ENCODE measurements at regions not wholly inside any gene's neighbourhood (a gene's known extent, or its start where the extent isn't known, plus 50 kb on each side); places are given as distances from the start of the nearest gene placed in this dataset.

GRCh38 chr11:127607487-127608085 is 607.0 kb upstream of the KIRREL3 start:
- no peaks in the 10 kb centered on the region for H3K4me1 Mint-ChIP-seq (ENCODE audit: low read depth in 2 of 2)
- H3K4me3 Mint-ChIP-seq = no peak overlapping the region
- H3K27ac Mint-ChIP-seq = no peak overlapping the region
- H3K36me3 Mint-ChIP-seq = no peaks in the 10 kb centered on the region
- no peak for ATAC-seq
- DNase-seq (ENCODE audit: low spot score) = no peak
- H3K9me3 Mint-ChIP-seq = no peaks in the 10 kb centered on the region
- no peaks in the 10 kb centered on the region for H3K27me3 Mint-ChIP-seq

- Mint-ChIP-seq H3K4me1 (ENCODE audit: low read depth in 2 of 2) (no peaks in the 10 kb centered on the region), H3K9me3 (no peaks in the 10 kb centered on the region), H3K4me3 (no peak overlapping the region), H3K36me3 (no peaks in the 10 kb centered on the region), H3K27ac (no peak overlapping the region), H3K27me3 (peaks cover 0 to 2% of the 10 kb centered on the region in 2 donors)
- DNase-seq (ENCODE audit: low spot score) (no peak), ATAC-seq (no peak)
Observed at GRCh38 chr11:127601578-127601977, 601.0 kb upstream of the KIRREL3 start.

DNA sequence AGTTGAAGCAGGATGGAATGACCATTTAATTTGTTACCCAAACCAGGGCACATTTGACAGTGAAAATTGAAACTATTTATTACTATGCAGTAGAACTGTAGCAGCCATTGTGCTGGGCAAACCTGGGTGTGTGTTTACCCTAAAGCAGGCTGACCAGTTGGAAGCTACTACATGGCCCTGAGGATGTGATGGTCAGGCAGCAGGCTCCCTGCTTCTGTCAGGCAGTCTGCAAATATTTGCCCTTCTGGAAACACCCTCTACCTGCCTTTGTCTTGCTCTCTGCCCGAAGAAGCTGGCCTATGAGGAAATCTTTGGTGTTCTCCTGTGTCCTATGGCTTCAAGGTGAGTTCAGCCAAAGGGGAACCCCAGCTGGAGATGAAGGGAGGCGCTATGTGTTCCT is 600.1 kb upstream of the KIRREL3 start:
- peaks cover 0 to 2% of the 10 kb centered on the region in 2 donors for H3K27me3 Mint-ChIP-seq
- no peaks in the 10 kb centered on the region for H3K36me3 Mint-ChIP-seq
- DNase-seq (ENCODE audit: low spot score) = no peak
- H3K9me3 Mint-ChIP-seq = no peaks in the 10 kb centered on the region
- H3K27ac Mint-ChIP-seq = no peak overlapping the region
- no peak overlapping the region for H3K4me3 Mint-ChIP-seq
- ATAC-seq = no peak
- no peaks in the 10 kb centered on the region for H3K4me1 Mint-ChIP-seq (ENCODE audit: low read depth in 2 of 2)

DNA sequence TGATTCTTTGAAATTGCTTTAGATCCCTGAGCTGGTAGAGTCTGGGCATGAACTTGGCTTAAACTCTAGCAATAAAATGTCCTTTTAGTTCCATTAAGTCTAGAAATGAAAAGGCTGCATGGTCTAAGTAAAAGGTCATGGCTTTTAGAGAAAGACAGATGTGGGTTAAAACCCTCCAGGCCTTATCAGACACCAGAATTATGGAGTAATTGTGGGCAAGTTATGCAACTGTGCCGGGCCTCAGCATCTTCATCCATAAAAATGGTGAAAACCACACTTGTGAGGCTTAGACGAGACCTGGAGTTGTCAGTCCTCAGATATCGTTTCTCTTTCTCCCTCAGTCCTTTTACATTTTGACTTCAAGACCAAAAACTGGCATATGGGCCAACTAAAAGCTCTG is 597.9 kb upstream of the KIRREL3 start:
- no peak overlapping the region for H3K4me3 Mint-ChIP-seq
- ATAC-seq (no peak), DNase-seq (ENCODE audit: low spot score) (no peak)
- no peaks in the 10 kb centered on the region for H3K36me3 Mint-ChIP-seq
- H3K4me1 Mint-ChIP-seq (ENCODE audit: low read depth in 2 of 2) = no peaks in the 10 kb centered on the region
- peaks cover 0 to 2% of the 10 kb centered on the region in 2 donors for H3K27me3 Mint-ChIP-seq
- no peak overlapping the region for H3K27ac Mint-ChIP-seq
- no peaks in the 10 kb centered on the region for H3K9me3 Mint-ChIP-seq

DNA sequence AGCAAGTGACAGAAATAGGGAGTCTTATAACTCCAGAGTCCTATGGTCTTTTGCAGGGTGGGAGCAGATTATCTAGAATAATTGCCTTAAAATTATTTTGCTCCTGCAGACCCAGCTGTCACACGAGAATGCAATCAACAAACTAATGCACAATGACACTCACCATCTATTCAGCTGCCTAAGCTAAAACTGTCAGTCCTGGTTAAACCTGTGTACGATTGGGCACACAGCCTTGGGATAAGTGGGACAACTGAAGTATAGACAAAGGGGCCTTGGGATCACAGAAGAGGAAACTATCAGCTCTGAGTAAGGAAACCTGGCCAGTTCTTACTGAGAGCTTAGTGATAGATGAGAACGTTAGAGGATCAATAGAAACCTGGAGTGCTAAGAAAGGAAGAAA is 595.9 kb upstream of the KIRREL3 start:
- DNase-seq (ENCODE audit: low spot score) (no peak), ATAC-seq (no peak)
- Mint-ChIP-seq H3K4me3 (no peak overlapping the region), H3K36me3 (no peaks in the 10 kb centered on the region), H3K4me1 (ENCODE audit: low read depth in 2 of 2) (no peaks in the 10 kb centered on the region), H3K27ac (no peak overlapping the region), H3K9me3 (no peaks in the 10 kb centered on the region), H3K27me3 (peaks cover 0 to 2% of the 10 kb centered on the region in 2 donors)

- H3K4me1 Mint-ChIP-seq (ENCODE audit: low read depth in 2 of 2) = no peaks in the 10 kb centered on the region
- no peak for ATAC-seq
Observed at GRCh38 chr11:127592371-127592770, 591.8 kb upstream of the KIRREL3 start.

DNA sequence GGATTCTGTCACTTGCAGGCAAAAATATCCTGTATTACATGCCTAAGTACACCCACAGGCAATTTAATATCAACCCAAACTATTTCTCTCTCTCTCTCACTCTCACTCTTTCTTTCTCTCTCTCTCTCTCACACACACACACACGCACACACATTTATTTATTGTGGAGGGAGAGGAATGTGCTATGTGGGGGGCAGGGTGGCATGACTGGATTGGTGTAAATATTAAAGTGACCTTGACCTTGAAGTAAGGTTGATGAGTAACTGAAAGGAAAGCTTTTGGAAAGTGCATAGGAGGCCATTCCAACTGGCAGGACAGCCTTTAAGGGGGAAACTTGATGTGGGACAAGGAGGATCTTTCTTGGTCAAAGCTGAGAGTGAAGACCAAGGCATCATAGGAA is 589.7 kb upstream of the KIRREL3 start:
- DNase-seq (ENCODE audit: low spot score) (no peak), ATAC-seq (no peak)
- Mint-ChIP-seq H3K27me3 (no peaks in the 10 kb centered on the region), H3K36me3 (no peaks in the 10 kb centered on the region), H3K27ac (no peak overlapping the region), H3K4me1 (ENCODE audit: low read depth in 2 of 2) (no peaks in the 10 kb centered on the region), H3K9me3 (no peaks in the 10 kb centered on the region), H3K4me3 (no peak overlapping the region)

More at GRCh38 chr11:127592371-127592770, 591.8 kb upstream of the KIRREL3 start:
- Mint-ChIP-seq H3K4me3 (no peak overlapping the region), H3K36me3 (no peaks in the 10 kb centered on the region), H3K27me3 (no peaks in the 10 kb centered on the region), H3K27ac (no peak overlapping the region), H3K9me3 (no peaks in the 10 kb centered on the region)
- no peak for DNase-seq (ENCODE audit: low spot score)

DNA sequence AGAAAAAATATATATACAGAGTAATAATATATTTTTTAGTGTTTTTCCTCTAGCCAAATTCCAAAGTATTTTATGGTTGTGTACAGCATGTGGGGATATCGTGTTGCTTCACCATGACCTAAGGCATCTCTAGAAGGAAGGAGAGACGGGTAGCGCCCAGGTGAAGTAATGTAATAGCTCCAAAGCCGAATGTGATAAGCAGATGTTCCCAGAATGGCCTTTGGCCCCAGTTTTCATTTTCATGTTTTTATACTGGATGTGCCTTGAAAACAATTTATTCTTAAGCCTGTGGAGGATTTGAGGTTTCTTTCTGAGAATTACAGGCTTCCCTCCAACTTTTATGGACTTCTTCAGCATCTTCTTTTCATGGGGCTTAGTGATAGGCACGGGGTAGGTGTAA is 587.9 kb upstream of the KIRREL3 start:
- Mint-ChIP-seq H3K4me1 (ENCODE audit: low read depth in 2 of 2) (no peaks in the 10 kb centered on the region), H3K27me3 (no peaks in the 10 kb centered on the region), H3K36me3 (no peaks in the 10 kb centered on the region), H3K9me3 (peaks cover 2% of the 10 kb centered on the region), H3K27ac (no peak overlapping the region), H3K4me3 (no peak overlapping the region)
- no peak for ATAC-seq
- DNase-seq (ENCODE audit: low spot score) = no peak

DNA sequence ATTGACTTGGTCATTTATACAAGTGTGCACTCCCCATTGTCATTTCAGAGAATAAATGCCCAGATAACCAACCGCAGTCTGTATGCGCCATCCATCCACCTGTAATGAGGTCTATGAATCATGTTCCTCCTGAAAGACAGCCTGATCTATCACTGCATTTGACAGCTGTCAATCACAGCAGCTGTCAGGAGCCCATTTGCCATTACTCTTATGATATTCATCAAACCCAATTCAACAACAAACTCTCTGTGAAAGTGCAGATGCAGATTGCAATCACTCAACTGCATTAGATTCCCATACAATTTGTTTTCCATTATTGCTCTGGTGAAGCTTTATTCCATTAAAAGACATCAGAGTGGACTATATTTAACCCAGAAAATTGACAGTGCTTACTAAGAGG is 586.9 kb upstream of the KIRREL3 start:
- DNase-seq (ENCODE audit: low spot score) (no peak), ATAC-seq (no peak)
- Mint-ChIP-seq H3K36me3 (no peaks in the 10 kb centered on the region), H3K9me3 (peaks cover 6% of the 10 kb centered on the region), H3K4me3 (no peak overlapping the region), H3K4me1 (ENCODE audit: low read depth in 2 of 2) (no peaks in the 10 kb centered on the region), H3K27me3 (no peaks in the 10 kb centered on the region), H3K27ac (no peak overlapping the region)

GRCh38 chr11:127576210-127576609 is 575.6 kb upstream of the KIRREL3 start:
- H3K9me3 Mint-ChIP-seq = no peaks in the 10 kb centered on the region
- H3K27me3 Mint-ChIP-seq = no peaks in the 10 kb centered on the region
- H3K4me1 Mint-ChIP-seq (ENCODE audit: low read depth in 2 of 2) = no peaks in the 10 kb centered on the region
- no peaks in the 10 kb centered on the region for H3K36me3 Mint-ChIP-seq
- ATAC-seq = no peak
- H3K27ac Mint-ChIP-seq = no peak overlapping the region
- H3K4me3 Mint-ChIP-seq = no peak overlapping the region
- no peak for DNase-seq (ENCODE audit: low spot score)

GRCh38 chr11:127574478-127574877 is 573.9 kb upstream of the KIRREL3 start:
- no peaks in the 10 kb centered on the region for H3K4me1 Mint-ChIP-seq (ENCODE audit: low read depth in 2 of 2)
- no peak overlapping the region for H3K27ac Mint-ChIP-seq
- H3K9me3 Mint-ChIP-seq = no peaks in the 10 kb centered on the region
- no peak for ATAC-seq
- H3K27me3 Mint-ChIP-seq = no peaks in the 10 kb centered on the region
- no peaks in the 10 kb centered on the region for H3K36me3 Mint-ChIP-seq
- H3K4me3 Mint-ChIP-seq = no peak overlapping the region
- no peak for DNase-seq (ENCODE audit: low spot score)

DNA sequence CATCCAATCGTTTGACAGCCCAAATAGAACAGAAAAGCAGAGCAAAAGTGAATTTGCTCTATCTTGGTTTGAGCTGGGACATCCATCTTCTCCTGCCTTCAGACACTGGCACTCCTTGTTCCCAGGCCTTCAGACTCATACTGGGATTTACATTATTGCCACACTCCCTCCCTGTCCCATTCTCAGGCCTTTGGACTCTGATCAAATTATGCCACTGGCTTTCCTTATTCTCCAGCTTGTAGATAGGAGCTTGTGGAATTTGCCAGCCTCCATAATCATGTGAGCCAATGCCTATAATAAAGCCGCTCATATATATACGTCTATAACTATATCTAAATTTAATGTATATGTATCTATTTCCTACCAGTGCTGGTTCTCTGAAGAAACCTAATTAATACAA is 568.3 kb upstream of the KIRREL3 start:
- H3K27ac Mint-ChIP-seq = no peak overlapping the region
- H3K27me3 Mint-ChIP-seq = no peaks in the 10 kb centered on the region
- ATAC-seq (no peak), DNase-seq (ENCODE audit: low spot score) (no peak)
- no peaks in the 10 kb centered on the region for H3K4me1 Mint-ChIP-seq (ENCODE audit: low read depth in 2 of 2)
- H3K9me3 Mint-ChIP-seq = no peaks in the 10 kb centered on the region
- H3K36me3 Mint-ChIP-seq = no peaks in the 10 kb centered on the region
- no peak overlapping the region for H3K4me3 Mint-ChIP-seq

GRCh38 chr11:127567237-127567932 is 566.8 kb upstream of the KIRREL3 start:
- H3K27ac Mint-ChIP-seq = no peak overlapping the region
- no peaks in the 10 kb centered on the region for H3K9me3 Mint-ChIP-seq
- H3K4me1 Mint-ChIP-seq (ENCODE audit: low read depth in 2 of 2) = no peaks in the 10 kb centered on the region
- H3K36me3 Mint-ChIP-seq = no peaks in the 10 kb centered on the region
- DNase-seq (ENCODE audit: low spot score) (no peak), ATAC-seq (no peak)
- H3K27me3 Mint-ChIP-seq = no peaks in the 10 kb centered on the region
- H3K4me3 Mint-ChIP-seq = no peak overlapping the region

- Mint-ChIP-seq H3K27me3 (no peaks in the 10 kb centered on the region), H3K9me3 (no peaks in the 10 kb centered on the region), H3K4me3 (no peak overlapping the region), H3K36me3 (no peaks in the 10 kb centered on the region), H3K27ac (no peak overlapping the region), H3K4me1 (ENCODE audit: low read depth in 2 of 2) (no peaks in the 10 kb centered on the region)
- DNase-seq (ENCODE audit: low spot score) = no peak
- no peak for ATAC-seq
Observed at GRCh38 chr11:127564810-127565209, 564.2 kb upstream of the KIRREL3 start.

DNA sequence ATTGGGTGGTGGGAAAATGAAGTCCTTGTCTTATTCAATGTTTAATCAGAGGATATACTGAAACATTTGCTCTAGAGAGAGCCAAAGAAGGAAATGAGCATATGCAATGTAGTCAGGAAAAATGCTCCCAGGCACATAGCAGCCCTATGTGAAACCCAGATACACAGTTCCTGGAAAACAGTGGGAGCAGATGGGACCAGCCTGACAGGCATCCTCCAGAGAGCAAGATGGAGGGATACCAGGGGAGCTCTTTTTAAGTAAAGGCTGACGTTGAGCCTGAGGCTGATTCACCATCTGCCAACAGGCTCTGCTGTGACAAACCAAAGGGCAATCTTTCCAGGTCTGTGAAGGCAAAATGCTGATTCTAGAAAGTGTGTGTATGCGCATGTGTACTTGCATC is 559.4 kb upstream of the KIRREL3 start:
- H3K4me3 Mint-ChIP-seq = no peak overlapping the region
- no peaks in the 10 kb centered on the region for H3K4me1 Mint-ChIP-seq (ENCODE audit: low read depth in 2 of 2)
- no peaks in the 10 kb centered on the region for H3K27me3 Mint-ChIP-seq
- no peak for ATAC-seq
- no peak overlapping the region for H3K27ac Mint-ChIP-seq
- H3K9me3 Mint-ChIP-seq = no peaks in the 10 kb centered on the region
- DNase-seq (ENCODE audit: low spot score) = no peak
- no peaks in the 10 kb centered on the region for H3K36me3 Mint-ChIP-seq
